WTC11 (cell line): ENCODE measurements at regions not wholly inside any gene's neighbourhood (a gene's known extent, or its start where the extent isn't known, plus 50 kb on each side); places are given as distances from the start of the nearest gene placed in this dataset.

Experiments
- ATAC-seq: fragments of 200-7000 bp; cut with Tn5 transposase; 2 replicates; pipeline ENCODE4 v1.10.0; 2021; ENCODE audit warnings: mild to moderate bottlenecking, moderate library complexity
- CTCF ChIA-PET: fragments of 300-600 bp; sonication (Branson Sonifier 250); formaldehyde crosslinking; loops from one replicate; lab custom pipeline; 2021; ENCODE audit warnings: antibody characterized with exemption; lab: Charles Lee
- POLR2A ChIA-PET: fragments of 350-600 bp; sonication (Branson Sonifier 250); formaldehyde crosslinking; loops from one replicate; lab custom pipeline; 2021; ENCODE audit warnings: antibody characterized with exemption; lab: Charles Lee
- DNase-seq: peaks from one replicate; pipeline ENCODE4 v3.0.0; 2021; ENCODE audit warnings: low spot score
- H3K27ac Mint-ChIP-seq: 2 replicates; pipeline ENCODE4 v1.8.0; 2021; ENCODE audit warnings: mixed read lengths
- H3K27me3 Mint-ChIP-seq: 2 replicates; pipeline ENCODE4 v1.8.0; 2021; ENCODE audit warnings: low read depth, mild to moderate bottlenecking, moderate library complexity, mixed read lengths
- H3K36me3 Mint-ChIP-seq: 2 replicates; pipeline ENCODE4 v1.8.0; 2021; ENCODE audit warnings: mixed read lengths
- H3K4me1 Mint-ChIP-seq: 2 replicates; pipeline ENCODE4 v1.8.0; 2022; ENCODE audit warnings: mixed read lengths
- H3K4me3 Mint-ChIP-seq: 2 replicates; pipeline ENCODE4 v1.8.0; 2021; ENCODE audit warnings: mild to moderate bottlenecking, moderate library complexity, mixed read lengths
- H3K9me3 Mint-ChIP-seq: 2 replicates; pipeline ENCODE4 v1.8.0; 2021; ENCODE audit warnings: mixed read lengths
- ATF1 ChIP-seq: sonication (generic); formaldehyde crosslinking; IDR thresholded peaks from 2 replicates; pipeline ENCODE4 v1.8.1; 2023; ENCODE audit warnings: mild to moderate bottlenecking, moderate library complexity, missing genetic modification reagents
- ATF6 ChIP-seq: sonication (generic); formaldehyde crosslinking; IDR thresholded peaks from 2 replicates; pipeline ENCODE4 v1.8.1; 2023; ENCODE audit warnings: mild to moderate bottlenecking, missing genetic modification reagents
- CBFB ChIP-seq: sonication (generic); formaldehyde crosslinking; IDR thresholded peaks from 2 replicates; pipeline ENCODE4 v1.8.1; 2022; ENCODE audit warnings: mild to moderate bottlenecking, low read depth, missing genetic modification reagents
- CREB1 ChIP-seq: sonication (generic); formaldehyde crosslinking; IDR thresholded peaks from 2 replicates; pipeline ENCODE4 v1.8.0; 2023; ENCODE audit warnings: mild to moderate bottlenecking, missing genetic modification reagents
- CREM ChIP-seq: sonication (generic); formaldehyde crosslinking; IDR thresholded peaks from 2 replicates; pipeline ENCODE4 v1.8.1; 2022; ENCODE audit warnings: mild to moderate bottlenecking, missing genetic modification reagents, moderate library complexity
- ESRRA ChIP-seq: sonication (generic); formaldehyde crosslinking; IDR thresholded peaks from 2 replicates; pipeline ENCODE4 v1.8.1; 2022; ENCODE audit warnings: mild to moderate bottlenecking, missing genetic modification reagents, borderline replicate concordance
- GABPB1 ChIP-seq: sonication (generic); formaldehyde crosslinking; IDR thresholded peaks from 2 replicates; pipeline ENCODE4 v1.8.1; 2023; ENCODE audit warnings: mild to moderate bottlenecking, missing genetic modification reagents
- GRHL2 ChIP-seq: fragments of 250-450 bp; sonication (Bioruptor Pico); IDR thresholded peaks from 2 replicates; pipeline ENCODE4 v1.8.0; 2022; ENCODE audit warnings: mild to moderate bottlenecking, moderate library complexity; ENCODE audit not compliant: insufficient replicate concordance, severe bottlenecking
- JUN ChIP-seq: sonication (generic); formaldehyde crosslinking; IDR thresholded peaks from 2 replicates; pipeline ENCODE4 v1.8.0; 2023; ENCODE audit warnings: mild to moderate bottlenecking, missing genetic modification reagents
- NFYB ChIP-seq: sonication (generic); formaldehyde crosslinking; conservative IDR thresholded peaks from 2 replicates; pipeline ENCODE4 v1.8.0; 2022; ENCODE audit warnings: low read depth, missing genetic modification reagents
- PRRX2 ChIP-seq: fragments of 250-450 bp; sonication (Bioruptor Pico); IDR thresholded peaks from 2 replicates; pipeline ENCODE4 v1.8.0; 2021; ENCODE audit warnings: mild to moderate bottlenecking
- SMAD4 ChIP-seq: sonication (generic); formaldehyde crosslinking; IDR thresholded peaks from 2 replicates; pipeline ENCODE4 v1.8.0; 2022; ENCODE audit warnings: mild to moderate bottlenecking, missing genetic modification reagents
- TEAD4 ChIP-seq: sonication (generic); formaldehyde crosslinking; IDR thresholded peaks from 2 replicates; pipeline ENCODE4 v1.8.0; 2022; ENCODE audit warnings: mild to moderate bottlenecking, missing genetic modification reagents
- ZNF232 ChIP-seq: sonication (generic); formaldehyde crosslinking; IDR thresholded peaks from 2 replicates; pipeline ENCODE4 v1.8.0; 2022; ENCODE audit warnings: mild to moderate bottlenecking, missing genetic modification reagents
- ZNF263 ChIP-seq: sonication (generic); formaldehyde crosslinking; IDR thresholded peaks from 2 replicates; pipeline ENCODE4 v1.8.1; 2022; ENCODE audit warnings: low read depth, mild to moderate bottlenecking, moderate library complexity, missing genetic modification reagents
- TF ChIP-seq, protein P1 (sequence below): sonication (generic); formaldehyde crosslinking; IDR thresholded peaks from 2 replicates; pipeline ENCODE4 v1.8.0; 2022; ENCODE audit warnings: missing genetic modification reagents
- TF ChIP-seq, protein P2 (sequence below): sonication (generic); formaldehyde crosslinking; conservative IDR thresholded peaks from 2 replicates; pipeline ENCODE4 v1.8.1; 2022; ENCODE audit warnings: mild to moderate bottlenecking, missing genetic modification reagents
- TF ChIP-seq, protein P3 (sequence below): fragments of 250-450 bp; sonication (Bioruptor Pico); IDR thresholded peaks from 2 replicates; pipeline ENCODE4 v1.9.0; 2021; ENCODE audit warnings: mild to moderate bottlenecking
- TF ChIP-seq, protein P4 (sequence below): fragments of 250-450 bp; sonication (Bioruptor Pico); IDR thresholded peaks from 2 replicates; pipeline ENCODE4 v1.9.0; 2021; ENCODE audit warnings: mild to moderate bottlenecking, borderline replicate concordance
- TF ChIP-seq, protein P5 (sequence below): sonication (generic); formaldehyde crosslinking; IDR thresholded peaks from 2 replicates; pipeline ENCODE4 v1.8.0; 2022; ENCODE audit warnings: mild to moderate bottlenecking, missing genetic modification reagents

DNA sequence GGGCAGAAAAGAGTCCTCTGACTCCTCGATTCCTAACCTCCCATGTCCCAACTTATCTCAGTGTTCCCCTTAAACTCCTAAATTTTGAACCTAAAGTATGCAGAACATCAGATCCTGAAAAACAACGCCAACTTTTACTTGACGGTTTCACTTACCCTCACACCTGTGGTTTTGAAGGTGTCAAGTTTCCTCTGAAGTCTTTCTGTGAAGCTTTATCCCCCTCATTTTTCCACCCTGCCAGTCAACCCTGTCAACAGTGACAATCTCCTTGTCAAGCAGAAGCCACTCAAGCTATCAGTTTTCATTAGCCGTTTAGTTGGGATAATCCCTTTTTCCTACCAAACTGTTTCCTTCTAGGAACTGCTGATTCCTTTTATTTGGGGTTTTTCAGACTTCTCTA lies 245.4 kb upstream of the PREP start:
- H3K27me3 Mint-ChIP-seq, result no peaks in the 10 kb centered on the region
- H3K27ac Mint-ChIP-seq, result no peak overlapping the region
- ATAC-seq (no peak), DNase-seq (no peak)
- H3K4me1 Mint-ChIP-seq, result peaks cover 16% of the 10 kb centered on the region
- no peaks in the 10 kb centered on the region for H3K36me3 Mint-ChIP-seq
- ChIA-PET CTCF (interaction anchor here (1.5 kb wide), 1 partner anchor 217 kb away, joined by 3 read pairs; no protein-coding TSS in a partner anchor), POLR2A (no interaction called here)
- TF ChIP-seq ESRRA, result no peak
- no peak for TF ChIP-seq CREM (CRISPR knock-in tag)
- TF ChIP-seq ZNF263, result no peak
- no peak for TF ChIP-seq NFYB (CRISPR knock-in tag)
- no peak for TF ChIP-seq CREB1 (CRISPR knock-in tag)
- TF ChIP-seq, protein P1, sequence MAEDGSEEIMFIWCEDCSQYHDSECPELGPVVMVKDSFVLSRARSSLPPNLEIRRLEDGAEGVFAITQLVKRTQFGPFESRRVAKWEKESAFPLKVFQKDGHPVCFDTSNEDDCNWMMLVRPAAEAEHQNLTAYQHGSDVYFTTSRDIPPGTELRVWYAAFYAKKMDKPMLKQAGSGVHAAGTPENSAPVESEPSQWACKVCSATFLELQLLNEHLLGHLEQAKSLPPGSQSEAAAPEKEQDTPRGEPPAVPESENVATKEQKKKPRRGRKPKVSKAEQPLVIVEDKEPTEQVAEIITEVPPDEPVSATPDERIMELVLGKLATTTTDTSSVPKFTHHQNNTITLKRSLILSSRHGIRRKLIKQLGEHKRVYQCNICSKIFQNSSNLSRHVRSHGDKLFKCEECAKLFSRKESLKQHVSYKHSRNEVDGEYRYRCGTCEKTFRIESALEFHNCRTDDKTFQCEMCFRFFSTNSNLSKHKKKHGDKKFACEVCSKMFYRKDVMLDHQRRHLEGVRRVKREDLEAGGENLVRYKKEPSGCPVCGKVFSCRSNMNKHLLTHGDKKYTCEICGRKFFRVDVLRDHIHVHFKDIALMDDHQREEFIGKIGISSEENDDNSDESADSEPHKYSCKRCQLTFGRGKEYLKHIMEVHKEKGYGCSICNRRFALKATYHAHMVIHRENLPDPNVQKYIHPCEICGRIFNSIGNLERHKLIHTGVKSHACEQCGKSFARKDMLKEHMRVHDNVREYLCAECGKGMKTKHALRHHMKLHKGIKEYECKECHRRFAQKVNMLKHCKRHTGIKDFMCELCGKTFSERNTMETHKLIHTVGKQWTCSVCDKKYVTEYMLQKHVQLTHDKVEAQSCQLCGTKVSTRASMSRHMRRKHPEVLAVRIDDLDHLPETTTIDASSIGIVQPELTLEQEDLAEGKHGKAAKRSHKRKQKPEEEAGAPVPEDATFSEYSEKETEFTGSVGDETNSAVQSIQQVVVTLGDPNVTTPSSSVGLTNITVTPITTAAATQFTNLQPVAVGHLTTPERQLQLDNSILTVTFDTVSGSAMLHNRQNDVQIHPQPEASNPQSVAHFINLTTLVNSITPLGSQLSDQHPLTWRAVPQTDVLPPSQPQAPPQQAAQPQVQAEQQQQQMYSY (CRISPR knock-in tag), result no peak
- no peak for TF ChIP-seq PRRX2
- TF ChIP-seq, protein P2, sequence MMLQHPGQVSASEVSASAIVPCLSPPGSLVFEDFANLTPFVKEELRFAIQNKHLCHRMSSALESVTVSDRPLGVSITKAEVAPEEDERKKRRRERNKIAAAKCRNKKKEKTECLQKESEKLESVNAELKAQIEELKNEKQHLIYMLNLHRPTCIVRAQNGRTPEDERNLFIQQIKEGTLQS, result no peak
- TF ChIP-seq, protein P3, sequence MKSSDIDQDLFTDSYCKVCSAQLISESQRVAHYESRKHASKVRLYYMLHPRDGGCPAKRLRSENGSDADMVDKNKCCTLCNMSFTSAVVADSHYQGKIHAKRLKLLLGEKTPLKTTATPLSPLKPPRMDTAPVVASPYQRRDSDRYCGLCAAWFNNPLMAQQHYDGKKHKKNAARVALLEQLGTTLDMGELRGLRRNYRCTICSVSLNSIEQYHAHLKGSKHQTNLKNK (CRISPR knock-in tag), result no peak
- TF ChIP-seq, protein P4, sequence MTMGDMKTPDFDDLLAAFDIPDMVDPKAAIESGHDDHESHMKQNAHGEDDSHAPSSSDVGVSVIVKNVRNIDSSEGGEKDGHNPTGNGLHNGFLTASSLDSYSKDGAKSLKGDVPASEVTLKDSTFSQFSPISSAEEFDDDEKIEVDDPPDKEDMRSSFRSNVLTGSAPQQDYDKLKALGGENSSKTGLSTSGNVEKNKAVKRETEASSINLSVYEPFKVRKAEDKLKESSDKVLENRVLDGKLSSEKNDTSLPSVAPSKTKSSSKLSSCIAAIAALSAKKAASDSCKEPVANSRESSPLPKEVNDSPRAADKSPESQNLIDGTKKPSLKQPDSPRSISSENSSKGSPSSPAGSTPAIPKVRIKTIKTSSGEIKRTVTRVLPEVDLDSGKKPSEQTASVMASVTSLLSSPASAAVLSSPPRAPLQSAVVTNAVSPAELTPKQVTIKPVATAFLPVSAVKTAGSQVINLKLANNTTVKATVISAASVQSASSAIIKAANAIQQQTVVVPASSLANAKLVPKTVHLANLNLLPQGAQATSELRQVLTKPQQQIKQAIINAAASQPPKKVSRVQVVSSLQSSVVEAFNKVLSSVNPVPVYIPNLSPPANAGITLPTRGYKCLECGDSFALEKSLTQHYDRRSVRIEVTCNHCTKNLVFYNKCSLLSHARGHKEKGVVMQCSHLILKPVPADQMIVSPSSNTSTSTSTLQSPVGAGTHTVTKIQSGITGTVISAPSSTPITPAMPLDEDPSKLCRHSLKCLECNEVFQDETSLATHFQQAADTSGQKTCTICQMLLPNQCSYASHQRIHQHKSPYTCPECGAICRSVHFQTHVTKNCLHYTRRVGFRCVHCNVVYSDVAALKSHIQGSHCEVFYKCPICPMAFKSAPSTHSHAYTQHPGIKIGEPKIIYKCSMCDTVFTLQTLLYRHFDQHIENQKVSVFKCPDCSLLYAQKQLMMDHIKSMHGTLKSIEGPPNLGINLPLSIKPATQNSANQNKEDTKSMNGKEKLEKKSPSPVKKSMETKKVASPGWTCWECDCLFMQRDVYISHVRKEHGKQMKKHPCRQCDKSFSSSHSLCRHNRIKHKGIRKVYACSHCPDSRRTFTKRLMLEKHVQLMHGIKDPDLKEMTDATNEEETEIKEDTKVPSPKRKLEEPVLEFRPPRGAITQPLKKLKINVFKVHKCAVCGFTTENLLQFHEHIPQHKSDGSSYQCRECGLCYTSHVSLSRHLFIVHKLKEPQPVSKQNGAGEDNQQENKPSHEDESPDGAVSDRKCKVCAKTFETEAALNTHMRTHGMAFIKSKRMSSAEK (CRISPR knock-in tag), result no peak
- TF ChIP-seq ZNF232 (CRISPR knock-in tag), result no peak
- 0 out of 2 replicates have a peak, but pooled peaks cover 4% of the 10 kb centered on the region for H3K9me3 Mint-ChIP-seq
- H3K4me3 Mint-ChIP-seq, result no peak overlapping the region

DNA sequence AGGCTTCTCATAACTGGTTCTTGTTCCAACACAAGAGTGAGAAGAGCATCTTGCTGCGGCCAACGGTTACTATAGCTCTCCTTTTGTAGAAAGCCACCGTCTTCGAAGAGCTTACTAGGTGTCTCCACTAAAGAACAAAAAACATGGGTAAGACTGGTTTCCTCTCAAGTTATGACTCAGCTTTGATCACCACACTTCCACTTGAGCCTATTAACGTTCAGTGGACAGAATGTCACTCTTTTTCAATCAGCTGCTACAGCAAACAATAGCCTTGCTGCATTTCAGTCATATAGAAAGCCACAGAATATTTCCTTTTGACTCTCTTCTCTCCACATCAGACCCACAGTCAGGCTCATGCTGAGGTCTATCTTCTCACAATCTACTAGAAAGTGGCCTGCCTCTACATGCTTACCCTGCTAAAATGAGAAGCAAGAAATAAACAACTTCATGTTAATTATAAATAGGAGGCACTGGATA lies 243.5 kb upstream of the PREP start:
- Mint-ChIP-seq H3K36me3 (no peaks in the 10 kb centered on the region), H3K9me3 (0 out of 2 replicates have a peak, but pooled peaks cover 4% of the 10 kb centered on the region), H3K4me3 (no peak overlapping the region), H3K27me3 (no peaks in the 10 kb centered on the region), H3K4me1 (peaks cover 16% of the 10 kb centered on the region), H3K27ac (no peak overlapping the region)
- ATAC-seq (no peak), DNase-seq (no peak)
- ChIA-PET POLR2A (no interaction called here), CTCF (no interaction called here)
- TF ChIP-seq, protein P5, sequence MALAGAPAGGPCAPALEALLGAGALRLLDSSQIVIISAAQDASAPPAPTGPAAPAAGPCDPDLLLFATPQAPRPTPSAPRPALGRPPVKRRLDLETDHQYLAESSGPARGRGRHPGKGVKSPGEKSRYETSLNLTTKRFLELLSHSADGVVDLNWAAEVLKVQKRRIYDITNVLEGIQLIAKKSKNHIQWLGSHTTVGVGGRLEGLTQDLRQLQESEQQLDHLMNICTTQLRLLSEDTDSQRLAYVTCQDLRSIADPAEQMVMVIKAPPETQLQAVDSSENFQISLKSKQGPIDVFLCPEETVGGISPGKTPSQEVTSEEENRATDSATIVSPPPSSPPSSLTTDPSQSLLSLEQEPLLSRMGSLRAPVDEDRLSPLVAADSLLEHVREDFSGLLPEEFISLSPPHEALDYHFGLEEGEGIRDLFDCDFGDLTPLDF, result no peak
- no peak for TF ChIP-seq ATF6 (CRISPR knock-in tag)
- TF ChIP-seq, protein P4 (CRISPR knock-in tag), result no peak
- TF ChIP-seq GRHL2 (CRISPR knock-in tag), result no peak
- TF ChIP-seq TEAD4 (CRISPR knock-in tag), result no peak
- no peak for TF ChIP-seq JUN (CRISPR knock-in tag)
- no peak for TF ChIP-seq SMAD4 (CRISPR knock-in tag)
- no peak for TF ChIP-seq PRRX2
- TF ChIP-seq ATF1, result no peak
- no peak for TF ChIP-seq CBFB (CRISPR knock-in tag)
- no peak for TF ChIP-seq GABPB1 (CRISPR knock-in tag)
